Osteocyte (in vitro differentiated cells): ENCODE measurements at regions not wholly inside any gene's neighbourhood (a gene's known extent, or its start where the extent isn't known, plus 50 kb on each side); places are given as distances from the start of the nearest gene placed in this dataset.

Experiments used
- DNase-seq: peaks from one replicate; pipeline ENCODE4 v3.0.0; 2021; ENCODE audit warnings: mixed read lengths; ENCODE audit not compliant: unreplicated experiment; ENCODE audit errors: extremely low spot score
- H3K27ac Mint-ChIP-seq: one replicate; pipeline ENCODE4 v1.8.0; 2021; ENCODE audit warnings: mild to moderate bottlenecking, mixed read lengths; ENCODE audit not compliant: unreplicated experiment
- H3K27me3 Mint-ChIP-seq: one replicate; pipeline ENCODE4 v1.8.0; 2021; ENCODE audit warnings: mixed read lengths; ENCODE audit not compliant: unreplicated experiment
- H3K36me3 Mint-ChIP-seq: one replicate; pipeline ENCODE4 v1.8.0; 2021; ENCODE audit warnings: mixed read lengths; ENCODE audit not compliant: unreplicated experiment
- H3K4me1 Mint-ChIP-seq: one replicate; pipeline ENCODE4 v1.8.0; 2021; ENCODE audit warnings: mixed read lengths; ENCODE audit not compliant: unreplicated experiment
- H3K4me3 Mint-ChIP-seq: one replicate; pipeline ENCODE4 v1.8.0; 2021; ENCODE audit warnings: mild to moderate bottlenecking, moderate library complexity, mixed read lengths; ENCODE audit not compliant: unreplicated experiment
- H3K9me3 Mint-ChIP-seq: one replicate; pipeline ENCODE4 v1.8.0; 2021; ENCODE audit warnings: mixed read lengths; ENCODE audit not compliant: unreplicated experiment
- CTCF ChIP-seq: fragments of 200-600 bp; sonication (generic); IDR thresholded peaks from 2 replicates; pipeline ENCODE4 v1.5.0; 2021; ENCODE audit warnings: antibody characterized with exemption, mild to moderate bottlenecking, moderate library complexity

- Mint-ChIP-seq H3K4me1 (no peaks in the 10 kb centered on the region), H3K9me3 (no peaks in the 10 kb centered on the region), H3K27ac (no peak overlapping the region), H3K36me3 (no peaks in the 10 kb centered on the region), H3K4me3 (no peak overlapping the region), H3K27me3 (peaks cover 14% of the 10 kb centered on the region)
- no peak for DNase-seq
- no peak for TF ChIP-seq CTCF
Observed at GRCh38 chr10:133035952-133036351, 51.8 kb upstream of the ADGRA1 start.

GRCh38 chr10:133034762-133035161 is 53.0 kb upstream of the ADGRA1 start:
- DNase-seq: no peak
- Mint-ChIP-seq H3K27ac (no peak overlapping the region), H3K9me3 (no peaks in the 10 kb centered on the region), H3K4me3 (no peak overlapping the region), H3K36me3 (no peaks in the 10 kb centered on the region), H3K27me3 (peaks cover 14% of the 10 kb centered on the region), H3K4me1 (no peaks in the 10 kb centered on the region)
- no peak for TF ChIP-seq CTCF

GRCh38 chr10:133034092-133034491 is 53.6 kb upstream of the ADGRA1 start:
- peaks cover 14% of the 10 kb centered on the region for H3K27me3 Mint-ChIP-seq
- H3K4me1 Mint-ChIP-seq: no peaks in the 10 kb centered on the region
- no peaks in the 10 kb centered on the region for H3K9me3 Mint-ChIP-seq
- H3K4me3 Mint-ChIP-seq: no peak overlapping the region
- H3K36me3 Mint-ChIP-seq: no peaks in the 10 kb centered on the region
- no peak for TF ChIP-seq CTCF
- no peak for DNase-seq
- no peak overlapping the region for H3K27ac Mint-ChIP-seq

- H3K4me1 Mint-ChIP-seq: no peaks in the 10 kb centered on the region
- no peaks in the 10 kb centered on the region for H3K36me3 Mint-ChIP-seq
- peaks cover 13% of the 10 kb centered on the region for H3K27me3 Mint-ChIP-seq
- no peak overlapping the region for H3K27ac Mint-ChIP-seq
- no peak for TF ChIP-seq CTCF
- DNase-seq: no peak
- H3K4me3 Mint-ChIP-seq: no peak overlapping the region
- no peaks in the 10 kb centered on the region for H3K9me3 Mint-ChIP-seq
Observed at GRCh38 chr10:133033742-133034048, 54.0 kb upstream of the ADGRA1 start.

- peaks cover 11% of the 10 kb centered on the region for H3K27me3 Mint-ChIP-seq
Observed at GRCh38 chr10:133032976-133033741, 54.6 kb upstream of the ADGRA1 start.

More at GRCh38 chr10:133032976-133033741, 54.6 kb upstream of the ADGRA1 start:
- Mint-ChIP-seq H3K27ac (no peak overlapping the region), H3K4me3 (no peak overlapping the region), H3K36me3 (no peaks in the 10 kb centered on the region), H3K4me1 (no peaks in the 10 kb centered on the region), H3K9me3 (no peaks in the 10 kb centered on the region)
- DNase-seq: no peak
- no peak for TF ChIP-seq CTCF
